Activated CD4-positive, alpha-beta T cell treated with anti-CD3 and anti-CD28 coated beads, Interleukin-2, amount 10 ng/mL, durations not matched to agents 7 days and 5 days (primary cell): ENCODE measurements at regions not wholly inside any gene's neighbourhood (a gene's known extent, or its start where the extent isn't known, plus 50 kb on each side); places are given as distances from the start of the nearest gene placed in this dataset.
"Not testable (repeated sequence)": the region's sequence is repeated elsewhere in the genome, so short reads cannot be mapped to it uniquely, and the experiment has no call there.

ENCODE experiments used
- CTCF ChIA-PET: fragments of 350-600 bp; sonication (Branson Sonifier 250); formaldehyde crosslinking; loops from one replicate; lab custom pipeline; 2021; ENCODE audit warnings: antibody characterized with exemption; lab: Charles Lee
- POLR2A ChIA-PET: fragments of 350-600 bp; sonication (Branson Sonifier 250); formaldehyde crosslinking; loops from one replicate; lab custom pipeline; 2021; ENCODE audit warnings: antibody characterized with exemption; lab: Charles Lee
- DNase-seq: peaks from one replicate; pipeline ENCODE4 v3.0.0-alpha.2; 2020
- H3K27ac Mint-ChIP-seq: one replicate; pipeline ENCODE4 v1.8.0; 2021; ENCODE audit warnings: mild to moderate bottlenecking, moderate library complexity, mixed read lengths
- H3K27me3 Mint-ChIP-seq: one replicate; pipeline ENCODE4 v1.8.0; 2021; ENCODE audit warnings: mixed read lengths
- H3K36me3 Mint-ChIP-seq: one replicate; pipeline ENCODE4 v1.8.0; 2021; ENCODE audit warnings: low read depth, mixed read lengths
- H3K4me1 Mint-ChIP-seq: one replicate; pipeline ENCODE4 v1.8.0; 2021; ENCODE audit warnings: mixed read lengths
- H3K4me3 Mint-ChIP-seq: one replicate; pipeline ENCODE4 v1.8.0; 2021; ENCODE audit warnings: mild to moderate bottlenecking, moderate library complexity, mixed read lengths
- H3K9me3 Mint-ChIP-seq: one replicate; pipeline ENCODE4 v1.8.0; 2021; ENCODE audit warnings: mixed read lengths

DNA sequence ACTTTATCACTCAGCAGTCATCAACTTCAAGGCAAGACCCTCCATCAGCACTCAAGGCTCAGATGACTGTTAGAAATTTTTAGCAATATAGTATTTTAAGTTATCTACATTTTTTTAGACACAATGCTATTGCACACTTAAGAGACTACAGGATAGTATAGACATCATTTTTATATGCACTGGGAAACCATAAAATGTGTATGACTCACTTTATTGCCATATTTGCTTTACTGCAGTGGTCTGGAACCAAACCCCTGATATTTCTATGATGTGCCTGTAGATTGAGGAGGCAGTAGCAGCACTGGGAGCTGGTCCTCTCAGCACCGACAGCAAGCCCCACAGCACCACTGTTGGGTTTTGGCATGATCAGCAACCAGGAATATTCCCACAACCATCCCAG is 264.8 kb upstream of the HNRNPA3 start:
- CTCF ChIA-PET, result no interaction called here
- Mint-ChIP-seq H3K4me3 (no peak overlapping the region), H3K9me3 (peaks cover 7% of the 10 kb centered on the region), H3K36me3 (no peaks in the 10 kb centered on the region), H3K4me1 (no peaks in the 10 kb centered on the region), H3K27ac (no peak overlapping the region), H3K27me3 (peaks cover 3% of the 10 kb centered on the region)
- DNase-seq, result no peak
- POLR2A ChIA-PET, result no interaction called here

DNA sequence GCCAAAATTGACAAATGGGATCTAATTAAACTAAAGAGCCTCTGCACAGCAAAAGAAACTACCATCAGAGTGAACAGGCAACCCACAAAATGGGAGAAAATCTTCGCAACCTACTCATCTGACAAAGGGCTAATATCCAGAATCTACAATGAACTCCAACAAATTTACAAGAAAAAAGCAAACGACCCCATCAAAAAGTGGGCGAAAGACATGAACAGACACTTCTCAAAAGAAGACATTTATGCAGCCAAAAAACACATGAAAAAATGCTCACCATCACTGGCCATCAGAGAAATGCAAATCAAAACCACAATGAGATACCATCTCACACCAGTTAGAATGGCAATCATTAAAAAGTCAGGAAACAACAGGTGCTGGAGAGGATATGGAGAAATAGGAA is 261.4 kb upstream of the HNRNPA3 start:
- not testable (repeated sequence) for H3K36me3 Mint-ChIP-seq, H3K4me3 Mint-ChIP-seq
- H3K27me3 Mint-ChIP-seq, result peaks cover 11% of the 10 kb centered on the region

DNA sequence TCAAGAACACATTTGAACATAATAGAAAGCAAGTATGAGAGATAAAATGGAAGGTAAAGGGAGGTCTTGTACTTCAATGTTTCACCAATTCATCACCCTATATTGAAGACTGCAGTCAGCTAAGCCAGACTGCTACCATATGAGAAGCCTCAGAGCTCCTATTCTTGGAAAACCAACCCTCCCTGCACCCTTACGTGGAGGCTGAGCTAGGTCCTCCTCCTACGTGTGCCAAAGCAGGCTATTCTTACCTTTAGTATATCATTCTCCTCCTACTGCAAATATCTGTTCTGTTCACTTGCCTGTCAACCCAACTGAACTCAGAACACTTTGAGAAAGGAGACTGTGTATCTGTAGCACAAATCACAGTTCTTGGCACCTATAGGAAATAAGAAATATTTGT is 255.8 kb upstream of the HNRNPA3 start:
- Mint-ChIP-seq H3K27ac (no peak overlapping the region), H3K27me3 (peaks cover 27% of the 10 kb centered on the region), H3K4me3 (no peak overlapping the region), H3K36me3 (no peaks in the 10 kb centered on the region), H3K9me3 (no peaks in the 10 kb centered on the region), H3K4me1 (no peaks in the 10 kb centered on the region)
- ChIA-PET CTCF (interaction anchor here (0.7 to 2.0 kb wide), 2 partner anchors 13 to 21 kb away, joined by 3 to 6 read pairs; no protein-coding TSS in a partner anchor), POLR2A (no interaction called here)
- DNase-seq, result no peak

More for the DNA sequence above, 261.4 kb upstream of the HNRNPA3 start:
- H3K27ac Mint-ChIP-seq, POLR2A ChIA-PET, DNase-seq, H3K9me3 Mint-ChIP-seq, CTCF ChIA-PET, H3K4me1 Mint-ChIP-seq: not testable (repeated sequence)

GRCh38 chr2:176959614-176960013 is 253.0 kb upstream of the HNRNPA3 start:
- POLR2A ChIA-PET, result no interaction called here
- Mint-ChIP-seq H3K4me3 (no peak overlapping the region), H3K4me1 (no peaks in the 10 kb centered on the region)

DNA sequence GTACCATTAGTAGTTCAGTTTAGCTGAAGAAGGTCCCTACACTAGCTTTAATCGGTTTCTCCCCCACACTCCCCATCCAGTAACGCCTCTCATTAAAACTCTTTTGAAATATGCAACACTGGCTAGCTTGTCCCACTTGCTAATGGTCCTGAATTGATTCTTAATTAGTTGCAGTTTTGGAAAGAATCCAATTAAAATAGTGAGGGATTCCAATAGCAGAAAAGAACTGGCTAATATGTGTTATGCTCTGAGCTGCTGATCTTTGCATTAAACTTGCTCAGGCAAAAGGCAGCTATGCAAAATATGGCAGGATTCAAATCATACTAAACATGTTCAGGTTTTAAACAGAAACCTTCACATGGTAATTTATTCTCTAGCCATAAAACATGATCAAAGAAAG is 252.5 kb upstream of the HNRNPA3 start:
- Mint-ChIP-seq H3K4me1 (no peaks in the 10 kb centered on the region), H3K36me3 (no peaks in the 10 kb centered on the region), H3K9me3 (no peaks in the 10 kb centered on the region), H3K27ac (no peak overlapping the region), H3K4me3 (no peak overlapping the region), H3K27me3 (peaks cover 38% of the 10 kb centered on the region)
- POLR2A ChIA-PET, result no interaction called here
- CTCF ChIA-PET, result interaction anchor here (1.2 to 1.4 kb wide), 2 partner anchors 10 to 27 kb away, joined by 3 read pairs; no protein-coding TSS in a partner anchor
- DNase-seq, result no peak

More at GRCh38 chr2:176959614-176960013, 253.0 kb upstream of the HNRNPA3 start:
- no peak overlapping the region for H3K27ac Mint-ChIP-seq
- H3K27me3 Mint-ChIP-seq, result peaks cover 37% of the 10 kb centered on the region
- no peaks in the 10 kb centered on the region for H3K9me3 Mint-ChIP-seq
- H3K36me3 Mint-ChIP-seq, result no peaks in the 10 kb centered on the region
- CTCF ChIA-PET, result interaction anchor here (1.2 to 1.4 kb wide), 2 partner anchors 10 to 27 kb away, joined by 3 read pairs; no protein-coding TSS in a partner anchor
- no peak for DNase-seq

DNA sequence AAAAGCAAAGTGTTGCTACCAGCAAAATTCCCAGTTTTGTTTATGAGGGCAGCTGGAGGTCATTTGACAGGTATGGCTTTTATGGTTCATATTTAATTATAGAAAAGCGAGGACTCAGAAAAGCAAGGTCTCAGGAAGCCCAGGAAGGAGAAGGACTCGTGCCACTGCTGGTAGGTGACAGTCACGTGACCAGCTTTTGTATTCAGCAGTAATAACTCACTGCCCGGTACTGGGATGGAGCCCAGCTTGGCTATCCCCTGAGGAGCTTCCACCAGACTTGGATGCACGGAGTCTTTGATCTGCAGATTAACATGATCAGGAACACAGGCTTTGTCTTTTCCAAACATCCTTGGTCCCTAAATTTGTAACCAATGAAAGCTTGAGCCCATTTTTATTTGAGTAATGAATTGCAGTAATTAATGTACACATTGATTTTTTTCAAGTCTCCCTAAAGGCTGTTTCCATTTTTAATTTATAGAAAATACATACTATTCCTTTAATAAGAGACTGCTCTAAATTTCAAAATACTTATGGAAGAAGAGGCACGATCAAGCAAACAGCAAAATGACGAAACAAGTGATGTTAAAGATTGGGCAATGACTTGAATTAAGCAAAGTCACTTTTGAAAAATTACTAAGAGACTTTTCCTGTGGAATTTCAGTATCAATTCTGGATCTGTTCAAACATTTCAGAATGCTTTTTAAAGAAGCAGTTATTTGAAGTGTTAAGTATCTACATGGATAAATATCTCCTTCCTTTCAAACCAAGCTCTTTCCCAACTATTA is 251.7 kb upstream of the HNRNPA3 start:
- H3K9me3 Mint-ChIP-seq, result no peaks in the 10 kb centered on the region
- POLR2A ChIA-PET, result no interaction called here
- no peak for DNase-seq
- peaks cover 41% of the 10 kb centered on the region for H3K27me3 Mint-ChIP-seq
- H3K4me3 Mint-ChIP-seq, result no peak overlapping the region
- H3K27ac Mint-ChIP-seq, result no peak overlapping the region
- CTCF ChIA-PET, result interaction anchor here (0.6 to 1.4 kb wide), 3 partner anchors 11 to 141 kb away, joined by 3 read pairs; no protein-coding TSS in a partner anchor
- no peaks in the 10 kb centered on the region for H3K4me1 Mint-ChIP-seq
- no peaks in the 10 kb centered on the region for H3K36me3 Mint-ChIP-seq

DNA sequence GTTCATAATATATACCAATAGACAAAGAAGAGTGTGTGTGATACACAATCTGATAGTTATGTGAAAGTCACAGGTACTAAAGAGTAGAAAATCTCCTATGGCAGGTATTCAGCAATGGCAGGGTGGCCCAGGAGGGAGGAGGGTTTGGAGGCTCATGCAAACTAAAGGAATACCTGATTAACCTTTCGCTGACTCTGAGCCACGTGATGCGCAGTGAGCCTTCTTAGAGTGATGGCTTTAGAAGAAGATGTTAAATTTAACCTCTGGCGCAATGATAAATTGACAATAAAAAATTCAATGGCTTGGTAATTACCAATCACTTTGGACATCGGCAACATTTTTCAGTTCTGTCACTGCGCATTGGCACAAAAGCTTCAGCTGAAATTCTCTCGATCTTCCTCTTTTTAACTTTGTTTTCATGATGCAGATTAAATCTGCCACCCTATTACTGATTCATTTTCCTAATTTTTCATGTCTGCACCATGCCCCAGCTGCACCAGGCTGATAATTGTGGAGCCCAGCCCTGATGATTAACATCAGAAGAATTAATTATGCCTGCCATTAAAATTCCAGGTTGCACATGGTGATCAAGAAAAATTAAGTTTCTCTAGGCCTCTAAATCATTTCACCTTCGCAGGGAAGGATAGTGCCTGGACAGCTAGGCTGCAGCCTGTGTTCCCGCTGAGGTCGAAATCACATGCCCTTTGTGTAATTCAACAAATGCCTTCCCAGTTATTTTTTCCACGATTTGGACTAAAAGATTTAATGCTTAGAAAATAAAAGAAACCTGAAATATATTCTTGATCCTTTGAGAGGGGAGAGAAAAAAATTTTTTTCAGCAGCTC is 250.6 kb upstream of the HNRNPA3 start:
- ChIA-PET POLR2A (no interaction called here), CTCF (no interaction called here)
- H3K36me3 Mint-ChIP-seq, result no peaks in the 10 kb centered on the region
- H3K4me3 Mint-ChIP-seq, result no peak overlapping the region
- H3K4me1 Mint-ChIP-seq, result no peaks in the 10 kb centered on the region
- H3K9me3 Mint-ChIP-seq, result no peaks in the 10 kb centered on the region
- DNase-seq, result no peak
- no peak overlapping the region for H3K27ac Mint-ChIP-seq
- peaks cover 41% of the 10 kb centered on the region for H3K27me3 Mint-ChIP-seq

DNA sequence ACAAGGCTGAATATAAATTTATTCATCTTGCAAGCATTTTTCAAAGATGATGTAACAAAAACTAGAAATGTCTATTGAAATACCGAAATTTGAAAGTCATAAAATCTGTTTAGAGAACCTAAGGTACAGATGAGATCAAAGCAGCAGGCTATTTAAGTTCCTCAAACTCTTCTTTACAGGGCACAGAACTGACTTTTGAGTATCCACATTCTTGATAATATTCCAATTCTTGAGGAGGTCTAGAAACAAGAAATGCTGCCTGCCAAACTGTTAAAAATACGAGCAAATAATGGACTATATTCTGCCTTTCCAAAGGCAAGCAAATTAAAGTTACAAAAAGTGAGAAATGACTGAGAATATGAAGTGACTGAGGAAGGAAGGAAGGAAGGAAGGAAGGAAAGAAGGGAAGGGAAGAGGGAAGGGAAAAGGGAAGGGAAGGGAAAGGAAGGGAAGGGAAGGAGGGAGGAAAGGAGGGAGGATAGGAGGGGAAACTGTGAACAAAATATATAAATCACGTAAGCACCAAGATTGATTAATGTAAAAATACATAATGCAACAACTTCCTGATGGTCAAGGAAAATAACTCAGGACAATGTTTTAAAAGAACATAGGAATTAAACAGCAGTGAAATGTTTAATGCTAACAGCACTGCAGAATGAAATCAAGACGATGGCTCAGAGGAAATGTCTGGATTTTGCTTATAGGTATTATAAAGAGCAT is 248.9 kb upstream of the HNRNPA3 start:
- H3K27ac Mint-ChIP-seq, result no peak overlapping the region
- POLR2A ChIA-PET, result no interaction called here
- DNase-seq, result no peak
- CTCF ChIA-PET, result no interaction called here
- H3K4me1 Mint-ChIP-seq, result no peaks in the 10 kb centered on the region
- H3K4me3 Mint-ChIP-seq, result no peak overlapping the region
- no peaks in the 10 kb centered on the region for H3K36me3 Mint-ChIP-seq
- peaks cover 37% of the 10 kb centered on the region for H3K27me3 Mint-ChIP-seq
- no peaks in the 10 kb centered on the region for H3K9me3 Mint-ChIP-seq

DNA sequence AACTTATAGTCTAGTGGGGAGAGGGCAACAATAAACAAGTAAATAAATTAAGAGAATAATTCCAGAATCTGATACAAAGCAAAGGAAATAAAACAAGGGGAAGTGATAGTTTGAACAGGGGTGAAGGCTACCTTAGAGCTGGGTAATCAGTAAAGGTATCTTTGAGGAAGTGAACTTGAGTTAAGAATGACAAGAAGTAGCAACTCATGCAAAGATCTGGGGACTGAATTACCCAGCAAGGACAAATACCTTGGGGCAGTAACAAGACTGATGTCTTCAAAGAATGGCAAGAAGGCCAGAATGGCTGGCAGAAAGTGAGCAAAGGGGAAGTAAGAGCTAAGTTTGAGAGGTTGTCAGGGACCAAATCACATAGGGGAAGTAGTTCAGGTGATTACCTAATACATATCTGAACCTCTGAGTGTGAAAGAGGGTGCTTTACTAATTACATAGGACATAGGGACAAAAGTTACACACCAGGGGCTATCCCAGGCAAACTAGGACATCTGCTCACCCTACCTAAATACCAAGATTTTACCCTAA is 244.6 kb upstream of the HNRNPA3 start:
- no peak overlapping the region for H3K27ac Mint-ChIP-seq
- H3K27me3 Mint-ChIP-seq, result peaks cover 24% of the 10 kb centered on the region
- ChIA-PET POLR2A (no interaction called here), CTCF (interaction anchor here (1.1 to 1.3 kb wide), 2 partner anchors 22 to 28 kb away, joined by 3 to 4 read pairs; no protein-coding TSS in a partner anchor)
- H3K4me3 Mint-ChIP-seq, result no peak overlapping the region
- H3K9me3 Mint-ChIP-seq, result no peaks in the 10 kb centered on the region
- no peak for DNase-seq
- H3K36me3 Mint-ChIP-seq, result no peaks in the 10 kb centered on the region
- no peaks in the 10 kb centered on the region for H3K4me1 Mint-ChIP-seq

DNA sequence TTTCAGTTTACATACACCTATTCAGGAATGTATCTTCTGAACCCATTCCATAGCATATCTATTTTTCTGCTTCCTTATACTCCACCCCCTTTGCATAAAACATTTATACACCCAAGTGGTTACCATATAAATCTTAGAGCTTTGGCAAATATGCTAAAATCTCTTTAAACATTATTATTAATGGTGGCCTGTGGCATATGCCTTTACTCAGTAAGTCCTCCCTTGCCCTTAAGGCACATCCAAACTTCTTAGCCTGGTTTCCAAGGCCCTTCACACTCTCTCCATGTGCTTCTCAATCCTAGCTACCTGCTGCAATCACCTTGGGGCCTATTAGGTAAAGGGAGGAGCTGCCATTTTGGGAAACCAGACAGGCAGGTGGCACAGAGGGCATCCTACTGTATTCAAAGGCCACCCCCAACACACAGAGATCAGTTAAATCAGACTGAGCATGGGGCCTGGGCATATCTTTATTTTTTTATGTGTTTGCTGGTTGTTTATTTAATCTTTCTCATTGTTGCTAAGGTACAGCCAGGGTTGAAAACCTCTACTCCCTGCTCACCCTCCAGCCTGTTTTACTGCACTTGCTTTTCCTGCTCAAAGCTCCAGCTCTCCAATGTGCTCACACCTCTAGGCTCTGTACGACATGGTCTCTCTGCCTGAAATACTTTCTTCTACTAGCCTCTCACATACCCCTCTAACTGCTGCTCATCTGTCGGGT is 242.8 kb upstream of the HNRNPA3 start:
- CTCF ChIA-PET, result no interaction called here
- no peaks in the 10 kb centered on the region for H3K4me1 Mint-ChIP-seq

DNA sequence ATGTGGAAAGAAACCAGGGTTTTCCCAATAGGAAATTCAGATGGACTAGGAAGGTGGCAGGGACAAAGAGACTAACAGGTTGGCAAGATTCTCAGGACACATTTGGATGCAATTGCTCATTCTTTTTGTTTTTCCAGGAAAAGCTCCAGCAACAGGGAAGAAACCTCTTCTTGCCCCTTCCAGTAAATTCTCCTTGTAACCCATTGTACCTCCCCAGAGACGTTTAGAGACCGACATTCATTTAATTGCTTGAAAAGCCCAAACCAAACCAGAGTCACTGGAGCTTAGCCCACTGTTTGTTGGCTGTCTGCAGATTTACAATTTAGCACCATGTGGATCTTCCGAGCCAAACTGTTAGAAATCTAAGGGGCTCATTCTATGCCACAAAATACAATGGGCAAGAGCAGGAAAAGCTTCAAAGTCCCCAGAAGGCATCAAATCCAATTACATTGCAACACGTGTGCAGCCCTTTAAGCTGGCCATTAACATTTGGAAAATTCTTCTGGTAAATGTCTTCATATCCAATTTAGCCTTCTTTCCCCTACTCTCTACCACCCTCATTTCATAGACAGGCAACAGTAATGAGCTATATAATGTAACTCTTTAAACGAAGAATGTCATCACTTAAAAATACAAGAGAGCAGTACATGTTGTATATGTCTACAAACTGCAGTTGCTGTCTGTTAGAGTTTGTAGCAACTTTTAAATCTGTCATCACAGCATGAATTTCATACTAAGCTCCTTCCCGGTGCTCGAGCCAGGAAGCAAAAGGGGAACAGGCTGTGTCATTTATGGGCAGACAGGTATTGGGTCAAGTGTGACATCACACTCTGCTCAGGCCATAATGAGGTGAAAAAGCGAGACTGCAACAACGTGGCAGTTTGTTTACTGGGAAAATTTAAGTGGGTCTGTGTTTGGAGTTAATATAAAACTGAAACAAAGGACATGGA is 235.6 kb upstream of the HNRNPA3 start:
- Mint-ChIP-seq H3K4me3 (no peak overlapping the region), H3K4me1 (no peaks in the 10 kb centered on the region), H3K27ac (no peak overlapping the region), H3K27me3 (peaks cover 8% of the 10 kb centered on the region), H3K9me3 (no peaks in the 10 kb centered on the region), H3K36me3 (no peaks in the 10 kb centered on the region)
- CTCF ChIA-PET, result interaction anchor here (0.8 to 1.5 kb wide), 3 partner anchors 8 to 20 kb away, joined by 3 to 7 read pairs (median 4); no protein-coding TSS in a partner anchor
- POLR2A ChIA-PET, result no interaction called here
- no peak for DNase-seq

More for the DNA sequence above, 242.8 kb upstream of the HNRNPA3 start:
- POLR2A ChIA-PET, result no interaction called here
- no peak overlapping the region for H3K27ac Mint-ChIP-seq
- no peaks in the 10 kb centered on the region for H3K9me3 Mint-ChIP-seq
- H3K36me3 Mint-ChIP-seq, result no peaks in the 10 kb centered on the region
- no peak overlapping the region for H3K4me3 Mint-ChIP-seq
- no peak for DNase-seq
- H3K27me3 Mint-ChIP-seq, result peaks cover 18% of the 10 kb centered on the region
